Rectal smooth muscle tissue (tissue), 1 donor: ENCODE measurements at regions not wholly inside any gene's neighbourhood (a gene's known extent, or its start where the extent isn't known, plus 50 kb on each side); places are given as distances from the start of the nearest gene placed in this dataset.

ENCODE experiments used
- H3K27ac ChIP-seq: one replicate; pipeline ENCODE4 v1.7.0; 2013; ENCODE audit warnings: low read depth, low read length, inconsistent platforms
- H3K27me3 ChIP-seq: one replicate; pipeline ENCODE4 v1.7.0; 2013; ENCODE audit warnings: low read length; ENCODE audit not compliant: control insufficient read depth, insufficient read depth
- H3K36me3 ChIP-seq: one replicate; pipeline ENCODE4 v1.7.0; 2013; ENCODE audit warnings: low read length; ENCODE audit not compliant: control insufficient read depth, insufficient read depth
- H3K4me1 ChIP-seq: one replicate; pipeline ENCODE4 v1.7.0; 2013; ENCODE audit warnings: low read length; ENCODE audit not compliant: control insufficient read depth, insufficient read depth
- H3K4me3 ChIP-seq: one replicate; pipeline ENCODE4 v1.7.0; 2013; ENCODE audit warnings: low read length
- H3K9ac ChIP-seq: one replicate; pipeline ENCODE4 v1.7.0; 2013; ENCODE audit warnings: low read length

DNA sequence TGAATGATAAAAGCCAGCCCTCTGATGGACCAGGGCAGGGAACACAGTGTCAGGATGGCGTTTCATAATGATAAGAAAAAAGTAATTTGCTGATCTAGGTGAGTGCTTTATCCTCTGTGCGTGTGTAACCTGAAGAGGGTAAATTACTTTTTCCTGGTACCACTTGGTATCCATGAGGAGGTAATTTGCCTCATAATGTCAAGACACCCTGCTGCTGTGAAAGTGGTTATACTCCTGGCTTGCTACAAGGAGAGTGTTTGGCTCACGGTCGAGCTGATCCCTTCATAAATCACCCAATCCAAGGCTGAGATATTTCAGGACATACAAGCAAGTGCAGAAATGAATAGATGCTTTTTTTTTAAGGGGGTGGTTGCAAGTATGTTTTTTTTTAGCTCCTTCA lies 207.2 kb upstream of the PGR start:
- no peaks in the 10 kb centered on the region for H3K4me1 ChIP-seq
- H3K4me3 ChIP-seq: no peak overlapping the region
- H3K9ac ChIP-seq: no peak overlapping the region
- H3K27me3 ChIP-seq: no peaks in the 10 kb centered on the region
- H3K36me3 ChIP-seq: no peaks in the 10 kb centered on the region
- no peak overlapping the region for H3K27ac ChIP-seq

DNA sequence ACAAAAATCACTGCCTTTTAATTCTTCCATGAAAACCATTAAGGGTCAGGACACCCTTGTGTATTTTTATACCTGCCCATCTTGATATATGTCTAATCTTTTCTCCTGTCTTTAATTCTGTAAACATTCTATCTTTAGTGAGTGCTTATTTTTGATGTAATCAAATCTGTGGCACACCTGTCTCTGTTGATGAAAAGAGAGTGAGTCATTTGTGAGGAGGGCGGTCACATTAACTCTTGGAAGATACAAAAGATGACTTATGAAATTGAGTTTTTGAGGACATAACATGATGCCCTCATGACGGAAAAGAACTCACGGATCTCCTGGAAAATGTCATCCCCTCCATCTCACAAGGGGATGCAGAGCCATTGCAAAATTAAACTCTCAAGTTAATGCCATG lies 206.5 kb upstream of the PGR start:
- Histone ChIP-seq H3K9ac (no peak overlapping the region), H3K36me3 (no peaks in the 10 kb centered on the region), H3K4me3 (no peak overlapping the region), H3K27ac (no peak overlapping the region), H3K27me3 (no peaks in the 10 kb centered on the region), H3K4me1 (no peaks in the 10 kb centered on the region)

DNA sequence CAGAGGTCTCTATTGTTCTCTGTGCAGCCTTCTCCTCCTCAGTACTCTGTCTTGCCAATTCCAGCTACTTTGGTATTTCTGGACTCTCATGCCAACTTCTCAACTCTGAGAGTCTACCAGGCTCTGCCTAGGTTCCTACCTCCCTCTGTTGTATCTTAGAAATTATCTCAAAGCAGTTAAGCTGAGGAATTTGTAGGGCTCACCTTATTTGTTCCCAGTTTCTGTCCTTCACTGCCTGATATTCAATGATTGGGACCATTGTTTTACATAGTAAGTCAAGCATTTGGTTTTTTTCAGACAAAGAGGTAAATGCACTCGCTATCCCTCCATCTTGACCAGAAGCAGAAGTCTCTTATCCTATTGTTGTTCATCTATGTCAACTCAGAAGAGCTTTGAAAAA lies 205.0 kb upstream of the PGR start:
- Histone ChIP-seq H3K4me3 (no peak overlapping the region), H3K9ac (no peak overlapping the region), H3K27me3 (no peaks in the 10 kb centered on the region), H3K36me3 (no peaks in the 10 kb centered on the region), H3K4me1 (no peaks in the 10 kb centered on the region), H3K27ac (no peak overlapping the region)

- no peaks in the 10 kb centered on the region for H3K36me3 ChIP-seq
- no peak overlapping the region for H3K27ac ChIP-seq
- no peaks in the 10 kb centered on the region for H3K27me3 ChIP-seq
- no peaks in the 10 kb centered on the region for H3K4me1 ChIP-seq
- no peak overlapping the region for H3K4me3 ChIP-seq
- no peak overlapping the region for H3K9ac ChIP-seq
Observed at GRCh38 chr11:101331411-101331810, 201.8 kb upstream of the PGR start.

DNA sequence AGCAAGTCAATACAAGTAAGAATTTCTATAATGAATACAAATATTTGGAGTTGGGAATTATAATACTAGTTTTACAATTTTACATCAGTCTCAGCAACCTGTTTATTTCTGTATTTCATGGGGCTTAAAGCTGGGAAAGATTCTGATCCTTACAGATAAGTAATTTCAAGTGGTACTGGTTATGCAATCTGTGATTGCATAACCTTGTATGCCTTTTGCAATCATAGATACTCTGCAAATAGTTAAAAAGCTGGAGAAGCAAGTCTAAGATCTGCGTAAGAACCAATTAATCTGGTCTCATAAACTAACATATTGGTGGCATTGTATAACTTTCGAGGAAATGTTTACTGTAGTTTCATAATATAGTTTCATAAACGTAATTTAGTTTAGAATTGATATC lies 198.3 kb upstream of the PGR start:
- no peak overlapping the region for H3K9ac ChIP-seq
- H3K4me1 ChIP-seq: no peaks in the 10 kb centered on the region
- H3K27ac ChIP-seq: no peak overlapping the region
- no peaks in the 10 kb centered on the region for H3K36me3 ChIP-seq
- H3K27me3 ChIP-seq: no peaks in the 10 kb centered on the region
- H3K4me3 ChIP-seq: no peak overlapping the region

- Histone ChIP-seq H3K27me3 (no peaks in the 10 kb centered on the region), H3K4me1 (no peaks in the 10 kb centered on the region), H3K27ac (no peak overlapping the region), H3K4me3 (no peak overlapping the region), H3K36me3 (no peaks in the 10 kb centered on the region), H3K9ac (no peak overlapping the region)
Observed at GRCh38 chr11:101326141-101326540, 196.5 kb upstream of the PGR start.

GRCh38 chr11:101323997-101324396 lies 194.4 kb upstream of the PGR start:
- no peak overlapping the region for H3K27ac ChIP-seq
- H3K4me1 ChIP-seq: no peaks in the 10 kb centered on the region
- no peak overlapping the region for H3K9ac ChIP-seq
- no peak overlapping the region for H3K4me3 ChIP-seq
- no peaks in the 10 kb centered on the region for H3K27me3 ChIP-seq
- no peaks in the 10 kb centered on the region for H3K36me3 ChIP-seq

DNA sequence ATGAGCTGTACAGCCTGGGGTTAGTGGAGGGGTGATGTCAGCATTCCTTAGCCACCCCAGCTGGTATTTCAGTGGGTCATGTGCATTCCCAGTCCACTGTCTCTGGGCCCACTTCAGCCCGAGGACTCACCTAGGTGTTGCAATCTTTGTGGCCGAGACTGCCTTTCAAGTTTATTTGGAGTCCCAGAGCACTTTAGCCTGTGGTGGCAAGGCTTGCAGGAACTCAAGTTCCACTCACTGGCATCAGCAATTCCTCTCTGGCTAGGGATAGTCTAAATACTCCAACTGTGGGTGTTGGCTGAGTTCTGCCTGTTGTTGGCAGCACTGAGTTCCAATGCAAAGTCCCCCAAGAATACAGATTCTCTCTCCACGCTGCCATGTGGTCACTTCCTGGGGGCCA lies 191.6 kb upstream of the PGR start:
- H3K9ac ChIP-seq: no peak overlapping the region
- no peaks in the 10 kb centered on the region for H3K27me3 ChIP-seq
- no peak overlapping the region for H3K27ac ChIP-seq
- no peak overlapping the region for H3K4me3 ChIP-seq
- no peaks in the 10 kb centered on the region for H3K36me3 ChIP-seq
- H3K4me1 ChIP-seq: no peaks in the 10 kb centered on the region

GRCh38 chr11:101306721-101307120 lies 177.1 kb upstream of the PGR start:
- Histone ChIP-seq H3K4me3 (no peak overlapping the region), H3K4me1 (no peaks in the 10 kb centered on the region), H3K27ac (no peak overlapping the region), H3K9ac (no peak overlapping the region), H3K36me3 (no peaks in the 10 kb centered on the region), H3K27me3 (no peaks in the 10 kb centered on the region)

- Histone ChIP-seq H3K9ac (no peak overlapping the region), H3K4me3 (no peak overlapping the region), H3K27me3 (no peaks in the 10 kb centered on the region), H3K4me1 (no peaks in the 10 kb centered on the region), H3K27ac (no peak overlapping the region), H3K36me3 (no peaks in the 10 kb centered on the region)
Observed at GRCh38 chr11:101305496-101305895, 175.9 kb upstream of the PGR start.

GRCh38 chr11:101299210-101299609 lies 169.6 kb upstream of the PGR start:
- Histone ChIP-seq H3K4me1 (no peaks in the 10 kb centered on the region), H3K4me3 (no peak overlapping the region), H3K36me3 (no peaks in the 10 kb centered on the region), H3K9ac (no peak overlapping the region), H3K27ac (no peak overlapping the region), H3K27me3 (no peaks in the 10 kb centered on the region)

- Histone ChIP-seq H3K27ac (no peak overlapping the region), H3K4me3 (no peak overlapping the region), H3K9ac (no peak overlapping the region), H3K4me1 (no peaks in the 10 kb centered on the region), H3K36me3 (no peaks in the 10 kb centered on the region), H3K27me3 (no peaks in the 10 kb centered on the region)
Observed at GRCh38 chr11:101296896-101297295, 167.3 kb upstream of the PGR start.

DNA sequence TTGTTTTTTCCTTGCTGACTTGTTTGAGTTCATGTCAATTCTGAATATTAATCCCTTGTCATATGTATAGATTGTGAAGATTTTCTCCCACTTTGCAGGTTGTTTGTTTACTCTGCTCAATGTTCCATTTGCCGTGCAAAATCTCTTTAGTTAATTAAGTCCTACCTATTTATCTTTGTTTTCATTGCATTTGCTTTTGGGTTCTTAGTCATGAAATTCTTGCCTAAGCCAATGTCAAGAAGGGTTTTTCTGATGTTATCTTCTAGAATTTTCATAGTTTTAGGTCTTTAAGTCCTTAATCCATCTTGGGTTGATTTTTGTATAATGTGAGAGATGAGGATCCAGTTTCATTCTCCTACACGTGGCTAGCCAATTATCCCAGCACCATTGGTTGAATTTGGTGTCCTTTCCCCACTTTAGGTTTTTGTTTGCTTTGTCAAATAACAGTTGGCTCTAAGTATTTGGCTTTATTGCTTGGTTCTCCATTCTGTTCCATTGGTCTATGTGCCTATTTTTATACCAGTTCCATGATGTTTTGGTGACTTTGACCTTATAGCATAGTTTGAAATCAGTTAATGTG lies 163.1 kb upstream of the PGR start:
- Histone ChIP-seq H3K27ac (no peak overlapping the region), H3K4me3 (no peak overlapping the region), H3K27me3 (no peaks in the 10 kb centered on the region), H3K4me1 (no peaks in the 10 kb centered on the region), H3K36me3 (no peaks in the 10 kb centered on the region), H3K9ac (no peak overlapping the region)
